Upper lobe of right lung (tissue), 1 donor: ENCODE measurements at regions not wholly inside any gene's neighbourhood (a gene's known extent, or its start where the extent isn't known, plus 50 kb on each side); places are given as distances from the start of the nearest gene placed in this dataset.
A peak's percentile ranks its signal among the peaks of the same experiment; 100 is the strongest.

Experiments
- ATAC-seq: fragments of 200-7000 bp; cut with Tn5 transposase; one replicate; pipeline ENCODE4 v1.9.1; 2020; ENCODE audit warnings: mild to moderate bottlenecking, moderate library complexity
- DNase-seq: peaks from one replicate; pipeline ENCODE4 v3.0.0-alpha.2; 2020
- H3K27ac ChIP-seq: fragments of 200-600 bp; one replicate; pipeline ENCODE4 v1.8.0; 2022
- H3K27me3 ChIP-seq: fragments of 200-600 bp; one replicate; pipeline ENCODE4 v1.8.0; 2022; ENCODE audit warnings: mild to moderate bottlenecking
- H3K36me3 ChIP-seq: fragments of 200-600 bp; one replicate; pipeline ENCODE4 v1.8.0; 2022
- H3K4me1 ChIP-seq: fragments of 200-600 bp; one replicate; pipeline ENCODE4 v1.8.0; 2022
- H3K4me3 ChIP-seq: fragments of 200-600 bp; one replicate; pipeline ENCODE4 v1.8.0; 2022; ENCODE audit warnings: mild to moderate bottlenecking
- H3K9me3 ChIP-seq: fragments of 200-600 bp; one replicate; pipeline ENCODE4 v1.8.0; 2022
- CTCF ChIP-seq: fragments of 200-600 bp; IDR thresholded peaks from one replicate; pipeline ENCODE4 v1.8.0; 2022; ENCODE audit warnings: antibody characterized with exemption
- intact Hi-C: fragments of 100-400 bp; cut with DNase I; formaldehyde crosslinking; loops from one replicate; pipeline ENCODE4 v1.11.0; 2022
- donor health status: DM: no; HTN: yes; CAD: no; lungs with severe emphysema.

DNA sequence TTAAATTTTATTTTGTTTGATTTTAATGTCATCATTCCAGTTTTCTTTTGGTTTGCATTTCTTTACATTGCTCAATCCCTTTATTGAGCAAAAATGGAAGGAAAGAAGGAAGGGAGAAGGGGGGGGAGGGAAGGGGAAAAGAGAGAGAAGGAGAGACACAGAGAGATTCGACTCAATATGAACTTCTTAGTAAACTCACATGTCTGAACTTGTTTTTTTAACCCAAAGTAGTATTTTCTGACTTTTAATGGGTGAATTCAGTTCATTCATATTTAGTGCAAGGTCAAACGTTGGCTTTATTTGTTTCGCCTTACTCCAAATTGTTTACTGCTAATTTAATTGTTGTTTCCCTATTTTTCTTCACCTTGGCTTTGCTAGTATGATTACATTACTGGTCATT lies 278.6 kb downstream of the COL12A1 start:
- Histone ChIP-seq H3K4me1 (no peaks in the 10 kb centered on the region), H3K27ac (no peak overlapping the region), H3K27me3 (no peaks in the 10 kb centered on the region), H3K4me3 (no peak overlapping the region), H3K9me3 (no peaks in the 10 kb centered on the region), H3K36me3 (no peaks in the 10 kb centered on the region)
- ATAC-seq, result no peak
- intact Hi-C loops, result no loop called here
- DNase-seq, result no peak
- TF ChIP-seq CTCF, result no peak

DNA sequence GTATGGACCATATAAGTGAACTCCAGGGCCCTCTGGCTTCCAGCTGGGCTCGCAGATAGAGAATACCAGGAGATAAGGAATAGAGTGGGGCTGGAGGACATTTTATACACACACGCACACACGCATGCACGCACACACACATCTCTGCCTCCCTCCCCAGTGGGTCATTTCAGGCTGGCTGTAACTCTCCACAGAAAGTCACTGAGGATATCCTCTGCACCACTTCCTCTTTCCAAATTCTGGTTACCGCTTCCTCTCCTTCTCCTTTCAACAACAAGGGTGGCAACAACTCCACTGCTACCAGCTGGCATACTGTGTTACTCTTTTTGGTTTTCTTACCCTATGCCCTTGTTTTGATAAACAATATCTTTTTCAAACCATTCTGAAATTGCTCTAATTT lies 280.2 kb downstream of the COL12A1 start:
- no peaks in the 10 kb centered on the region for H3K9me3 ChIP-seq
- intact Hi-C loops, result no loop called here

GRCh38 chr6:74914888-74915287 lies 291.0 kb downstream of the COL12A1 start:
- TF ChIP-seq CTCF, result no peak
- ATAC-seq (no peak), DNase-seq (no peak)
- H3K9me3 ChIP-seq, result no peaks in the 10 kb centered on the region
- H3K36me3 ChIP-seq, result no peaks in the 10 kb centered on the region
- intact Hi-C loops, result no loop called here
- H3K27ac ChIP-seq, result no peak overlapping the region
- no peaks in the 10 kb centered on the region for H3K27me3 ChIP-seq
- H3K4me3 ChIP-seq, result no peak overlapping the region
- no peaks in the 10 kb centered on the region for H3K4me1 ChIP-seq

More for the DNA sequence above, 280.2 kb downstream of the COL12A1 start:
- DNase-seq, result no peak
- ATAC-seq, result peak; percentile 56
- no peak overlapping the region for H3K4me3 ChIP-seq
- no peak for TF ChIP-seq CTCF
- no peaks in the 10 kb centered on the region for H3K4me1 ChIP-seq
- no peak overlapping the region for H3K27ac ChIP-seq
- no peaks in the 10 kb centered on the region for H3K27me3 ChIP-seq
- H3K36me3 ChIP-seq, result no peaks in the 10 kb centered on the region

DNA sequence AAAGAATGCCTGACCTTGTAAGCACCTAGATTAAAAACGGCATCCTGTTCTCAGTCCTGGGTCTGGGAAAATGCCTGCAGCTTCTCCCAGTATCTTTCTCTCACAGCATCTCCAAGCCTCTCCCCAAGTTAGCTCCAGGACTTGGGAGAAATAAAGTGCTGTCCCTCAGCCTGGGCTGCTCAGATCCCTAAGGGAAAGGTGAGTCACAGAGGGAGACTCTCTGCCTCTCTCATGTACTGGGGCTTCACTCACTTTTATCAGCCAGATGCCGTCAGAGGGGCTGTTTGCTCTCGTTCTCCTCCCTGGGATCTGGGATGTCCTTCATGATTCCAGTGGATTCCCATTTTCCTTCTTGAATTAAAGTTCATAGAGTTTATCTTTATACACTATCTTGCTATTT lies 293.6 kb downstream of the COL12A1 start:
- intact Hi-C loops, result no loop called here
- DNase-seq (no peak), ATAC-seq (no peak)
- no peaks in the 10 kb centered on the region for H3K4me1 ChIP-seq
- H3K4me3 ChIP-seq, result no peak overlapping the region
- no peaks in the 10 kb centered on the region for H3K27me3 ChIP-seq
- no peak for TF ChIP-seq CTCF
- H3K9me3 ChIP-seq, result no peaks in the 10 kb centered on the region
- no peaks in the 10 kb centered on the region for H3K36me3 ChIP-seq
- no peak overlapping the region for H3K27ac ChIP-seq

GRCh38 chr6:74902846-74903245 lies 303.0 kb downstream of the COL12A1 start:
- Histone ChIP-seq H3K4me1 (no peaks in the 10 kb centered on the region), H3K36me3 (no peaks in the 10 kb centered on the region), H3K9me3 (peaks cover 5% of the 10 kb centered on the region), H3K27ac (no peak overlapping the region), H3K4me3 (no peak overlapping the region), H3K27me3 (no peaks in the 10 kb centered on the region)
- DNase-seq, result no peak
- no peak for TF ChIP-seq CTCF
- intact Hi-C loops, result no loop called here
- no peak for ATAC-seq

- no peak for ATAC-seq
- H3K27ac ChIP-seq, result no peak overlapping the region
- H3K4me3 ChIP-seq, result no peak overlapping the region
- no peak for DNase-seq
- H3K4me1 ChIP-seq, result no peaks in the 10 kb centered on the region
- TF ChIP-seq CTCF, result no peak
- no peaks in the 10 kb centered on the region for H3K27me3 ChIP-seq
- intact Hi-C loops, result no loop called here
- peaks cover 8% of the 10 kb centered on the region for H3K9me3 ChIP-seq
- no peaks in the 10 kb centered on the region for H3K36me3 ChIP-seq
Measured at GRCh38 chr6:74902089-74902488, 303.8 kb downstream of the COL12A1 start.
